OCI-LY7 (cell line): ENCODE measurements at regions not wholly inside any gene's neighbourhood (a gene's known extent, or its start where the extent isn't known, plus 50 kb on each side); places are given as distances from the start of the nearest gene placed in this dataset.
A peak's percentile ranks its signal among the peaks of the same experiment; 100 is the strongest.

Experiments
- BruUV-seq: library from RNA; stranded (reverse); fragments of 400-500 nt; replicated peaks from 2 replicates; lab custom pipeline; 2021; lab: Mats Ljungman, UMichigan
- CTCF ChIA-PET: fragments of 300-600 bp; sonication (Branson Sonifier 250); formaldehyde crosslinking; loops from one replicate; lab custom pipeline; 2022; ENCODE audit warnings: antibody characterized with exemption; ENCODE audit not compliant: unreplicated experiment; lab: Charles Lee
- POLR2A ChIA-PET: fragments of 300-600 bp; sonication (Branson Sonifier 250); formaldehyde crosslinking; loops from one replicate; lab custom pipeline; 2022; ENCODE audit warnings: antibody characterized with exemption; lab: Charles Lee
- DNase-seq: peaks from one replicate; pipeline ENCODE4 v3.0.0-alpha.2; 2015; ENCODE audit warnings: low spot score
- H2AFZ ChIP-seq: fragments of 200-600 bp; sonication (generic), shearing (Covaris generic); 2 replicates; pipeline ENCODE4 v1.6.1; 2014; ENCODE audit warnings: mild to moderate bottlenecking, antibody characterized with exemption, low read length, moderate library complexity
- H3K27ac ChIP-seq: fragments of 200-600 bp; sonication (generic); 2 replicates; pipeline ENCODE4 v1.5.1; 2014; ENCODE audit warnings: mixed run types, low read depth, mild to moderate bottlenecking, moderate library complexity, low read length, inconsistent platforms; ENCODE audit not compliant: poor library complexity, severe bottlenecking
- H3K36me3 ChIP-seq: fragments of 200-600 bp; sonication (generic); 2 replicates; pipeline ENCODE4 v1.6.1; 2014; ENCODE audit warnings: mild to moderate bottlenecking, antibody characterized with exemption, low read length, moderate library complexity, mixed read lengths; ENCODE audit not compliant: insufficient read depth
- H3K4me1 ChIP-seq: fragments of 200-600 bp; sonication (generic); 2 replicates; pipeline ENCODE4 v1.5.1; 2014; ENCODE audit warnings: mild to moderate bottlenecking, low read length; ENCODE audit not compliant: insufficient read depth, poor library complexity, severe bottlenecking
- H3K4me2 ChIP-seq: fragments of 200-600 bp; sonication (generic); 2 replicates; pipeline ENCODE4 v1.6.1; 2014; ENCODE audit warnings: mild to moderate bottlenecking, low read length
- H3K4me3 ChIP-seq: fragments of 200-600 bp; sonication (generic); 2 replicates; pipeline ENCODE4 v1.5.1; 2014; ENCODE audit warnings: mild to moderate bottlenecking, low read depth, low read length; ENCODE audit not compliant: poor library complexity, severe bottlenecking
- H3K79me2 ChIP-seq: fragments of 200-600 bp; sonication (generic); 2 replicates; pipeline ENCODE4 v1.6.1; 2016; ENCODE audit warnings: low read depth, mild to moderate bottlenecking, low read length, moderate library complexity, mixed read lengths; ENCODE audit not compliant: insufficient read depth
- H3K9me2 ChIP-seq: fragments of 200-600 bp; sonication (generic); 2 replicates; pipeline ENCODE4 v1.6.1; 2016; ENCODE audit warnings: mild to moderate bottlenecking, low read length, mixed read lengths; ENCODE audit not compliant: insufficient read depth
- H3K9me3 ChIP-seq: fragments of 200-600 bp; sonication (generic); 2 replicates; pipeline ENCODE4 v1.6.1; 2014; ENCODE audit warnings: mild to moderate bottlenecking, mixed run types, low read length, mixed read lengths
- H4K20me1 ChIP-seq: fragments of 200-600 bp; sonication (generic); 2 replicates; pipeline ENCODE4 v1.6.1; 2014; ENCODE audit warnings: mild to moderate bottlenecking, antibody characterized with exemption, low read length, moderate library complexity, mixed read lengths; ENCODE audit not compliant: insufficient read depth
- CTCF ChIP-seq: fragments of 200-600 bp; sonication (generic); conservative IDR thresholded peaks from 2 replicates; pipeline ENCODE4 v1.5.1; 2014; ENCODE audit warnings: mild to moderate bottlenecking, antibody characterized with exemption, low read length, moderate library complexity, mixed read lengths
- EZH2phosphoT487 ChIP-seq: fragments of 200-600 bp; sonication (generic); IDR thresholded peaks from 2 replicates; pipeline ENCODE4 v1.6.1; 2018; ENCODE audit warnings: low read depth, borderline replicate concordance, mild to moderate bottlenecking, mixed run types, antibody characterized with exemption, low read length, moderate library complexity, mixed read lengths
- intact Hi-C: fragments of 100-400 bp; cut with micrococcal nuclease; formaldehyde crosslinking; loops from one replicate; pipeline ENCODE4 v1.10.0; 2022; ENCODE audit not compliant: unreplicated experiment

- Histone ChIP-seq H3K4me3 (no peak overlapping the region), H3K9me2 (no peaks in the 10 kb centered on the region), H3K4me2 (no peak overlapping the region), H3K9me3 (no peaks in the 10 kb centered on the region), H2AFZ (no peak overlapping the region), H3K4me1 (no peaks in the 10 kb centered on the region), H3K27ac (no peak overlapping the region), H3K36me3 (no peaks in the 10 kb centered on the region), H4K20me1 (no peaks in the 10 kb centered on the region), H3K79me2 (no peaks in the 10 kb centered on the region)
- DNase-seq, result peak; percentile 15
- CTCF ChIA-PET, result no interaction called here
- POLR2A ChIA-PET, result no interaction called here
- BruUV-seq, result no TSS peak
- intact Hi-C loops, result no loop called here
- TF ChIP-seq CTCF (no peak), EZH2phosphoT487 (no peak)
Observed at GRCh38 chr18:46416706-46417638, 240.0 kb downstream of the LOXHD1 start.

- Histone ChIP-seq H3K9me3 (no peaks in the 10 kb centered on the region), H3K36me3 (no peaks in the 10 kb centered on the region), H3K79me2 (no peaks in the 10 kb centered on the region), H4K20me1 (no peaks in the 10 kb centered on the region), H3K9me2 (no peaks in the 10 kb centered on the region), H3K4me3 (no peak overlapping the region), H3K4me1 (no peaks in the 10 kb centered on the region), H2AFZ (no peak overlapping the region), H3K4me2 (no peak overlapping the region), H3K27ac (no peak overlapping the region)
- ChIA-PET CTCF (no interaction called here), POLR2A (no interaction called here)
- DNase-seq, result no peak
- intact Hi-C loops, result no loop called here
- TF ChIP-seq EZH2phosphoT487 (no peak), CTCF (no peak)
- BruUV-seq, result no TSS peak
Observed at GRCh38 chr18:46418663-46419260, 238.3 kb downstream of the LOXHD1 start.
